ENCODE measurements at regions not wholly inside any gene's neighbourhood (a gene's known extent, or its start where the extent isn't known, plus 50 kb on each side); places are given as distances from the start of the nearest gene placed in this dataset.

GRCh38 chr4:45410701-45411210, 684.4 kb upstream of the GNPDA2 start:
- H3K4me3 ChIP-seq (ENCODE audit: low read depth, low read length), result no peak overlapping the region
- DNase-seq (ENCODE audit: low read depth, low spot score), result no peak
- in situ Hi-C loops (cut with HindIII; ENCODE audit: low sequenced_read_pairs), result no loop called here
- TF ChIP-seq, protein P1, sequence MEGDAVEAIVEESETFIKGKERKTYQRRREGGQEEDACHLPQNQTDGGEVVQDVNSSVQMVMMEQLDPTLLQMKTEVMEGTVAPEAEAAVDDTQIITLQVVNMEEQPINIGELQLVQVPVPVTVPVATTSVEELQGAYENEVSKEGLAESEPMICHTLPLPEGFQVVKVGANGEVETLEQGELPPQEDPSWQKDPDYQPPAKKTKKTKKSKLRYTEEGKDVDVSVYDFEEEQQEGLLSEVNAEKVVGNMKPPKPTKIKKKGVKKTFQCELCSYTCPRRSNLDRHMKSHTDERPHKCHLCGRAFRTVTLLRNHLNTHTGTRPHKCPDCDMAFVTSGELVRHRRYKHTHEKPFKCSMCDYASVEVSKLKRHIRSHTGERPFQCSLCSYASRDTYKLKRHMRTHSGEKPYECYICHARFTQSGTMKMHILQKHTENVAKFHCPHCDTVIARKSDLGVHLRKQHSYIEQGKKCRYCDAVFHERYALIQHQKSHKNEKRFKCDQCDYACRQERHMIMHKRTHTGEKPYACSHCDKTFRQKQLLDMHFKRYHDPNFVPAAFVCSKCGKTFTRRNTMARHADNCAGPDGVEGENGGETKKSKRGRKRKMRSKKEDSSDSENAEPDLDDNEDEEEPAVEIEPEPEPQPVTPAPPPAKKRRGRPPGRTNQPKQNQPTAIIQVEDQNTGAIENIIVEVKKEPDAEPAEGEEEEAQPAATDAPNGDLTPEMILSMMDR (IDR thresholded peaks at IDR 0.05; ENCODE audit: low read depth, low read length), result no peak

- DNase-seq (ENCODE audit: low read depth, low spot score), result no peak
- in situ Hi-C loops (cut with HindIII; ENCODE audit: low sequenced_read_pairs), result no loop called here
- no peak overlapping the region for H3K4me3 ChIP-seq (ENCODE audit: low read depth, low read length)
- TF ChIP-seq, protein P1 (IDR thresholded peaks at IDR 0.05; ENCODE audit: low read depth, low read length), result no peak
Observed at GRCh38 chr4:45409536-45409935, 683.2 kb upstream of the GNPDA2 start.

GRCh38 chr4:45408996-45409395, 682.6 kb upstream of the GNPDA2 start:
- no peak for DNase-seq (ENCODE audit: low read depth, low spot score)
- in situ Hi-C loops (cut with HindIII; ENCODE audit: low sequenced_read_pairs), result no loop called here
- H3K4me3 ChIP-seq (ENCODE audit: low read depth, low read length), result no peak overlapping the region
- TF ChIP-seq, protein P1 (IDR thresholded peaks at IDR 0.05; ENCODE audit: low read depth, low read length), result no peak

DNA sequence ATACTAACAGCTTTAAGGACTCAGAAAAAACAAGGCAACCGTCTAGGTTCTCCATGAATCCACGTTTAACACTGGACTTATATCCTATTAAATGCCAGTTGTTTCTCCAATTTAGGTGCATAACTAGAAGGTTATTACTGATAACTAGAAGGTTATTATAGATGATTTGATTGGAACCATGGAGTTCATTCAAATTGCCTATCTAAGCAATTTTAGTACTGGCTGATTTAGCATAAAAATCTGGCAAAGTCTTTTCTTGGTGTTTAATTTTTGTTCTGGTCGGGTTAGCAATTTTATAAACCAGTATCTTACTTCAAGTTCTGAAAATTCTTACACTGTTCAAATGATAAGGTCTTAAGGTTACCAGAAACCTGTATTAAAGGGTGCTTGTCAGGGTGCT, 672.8 kb upstream of the GNPDA2 start:
- H3K4me3 ChIP-seq (ENCODE audit: low read depth, low read length), result no peak overlapping the region
- in situ Hi-C loops (cut with HindIII; ENCODE audit: low sequenced_read_pairs), result no loop called here
- DNase-seq (ENCODE audit: low read depth, low spot score), result no peak
- TF ChIP-seq, protein P1 (IDR thresholded peaks at IDR 0.05; ENCODE audit: low read depth, low read length), result no peak

- TF ChIP-seq, protein P1 (IDR thresholded peaks at IDR 0.05; ENCODE audit: low read depth, low read length), result no peak
- no peak for DNase-seq (ENCODE audit: low read depth, low spot score)
- in situ Hi-C loops (cut with HindIII; ENCODE audit: low sequenced_read_pairs), result no loop called here
- no peak overlapping the region for H3K4me3 ChIP-seq (ENCODE audit: low read depth, low read length)
Observed at GRCh38 chr4:45385306-45385705, 659.0 kb upstream of the GNPDA2 start.

DNA sequence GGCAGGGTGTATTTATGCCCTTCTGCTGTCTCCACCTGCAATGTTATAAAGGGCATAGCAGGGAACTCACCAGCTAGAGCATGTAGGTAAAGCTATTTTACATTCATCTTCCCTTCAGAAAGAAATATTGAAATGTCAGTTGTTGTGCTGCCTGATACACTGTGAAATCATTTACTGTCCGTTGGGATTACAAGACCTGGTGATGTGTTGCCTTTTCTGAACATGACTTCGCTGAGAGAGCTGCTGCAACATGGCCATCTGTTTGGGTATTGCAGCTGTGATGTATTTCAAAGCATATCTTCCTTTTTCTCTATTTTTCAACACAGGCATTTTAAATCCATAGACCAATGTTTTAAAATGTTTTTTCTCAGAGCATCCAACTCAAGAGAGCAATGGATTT, 644.1 kb upstream of the GNPDA2 start:
- no peak for DNase-seq (ENCODE audit: low read depth, low spot score)
- in situ Hi-C loops (cut with HindIII; ENCODE audit: low sequenced_read_pairs), result no loop called here
- no peak overlapping the region for H3K4me3 ChIP-seq (ENCODE audit: low read depth, low read length)
- TF ChIP-seq, protein P1 (IDR thresholded peaks at IDR 0.05; ENCODE audit: low read depth, low read length), result no peak

DNA sequence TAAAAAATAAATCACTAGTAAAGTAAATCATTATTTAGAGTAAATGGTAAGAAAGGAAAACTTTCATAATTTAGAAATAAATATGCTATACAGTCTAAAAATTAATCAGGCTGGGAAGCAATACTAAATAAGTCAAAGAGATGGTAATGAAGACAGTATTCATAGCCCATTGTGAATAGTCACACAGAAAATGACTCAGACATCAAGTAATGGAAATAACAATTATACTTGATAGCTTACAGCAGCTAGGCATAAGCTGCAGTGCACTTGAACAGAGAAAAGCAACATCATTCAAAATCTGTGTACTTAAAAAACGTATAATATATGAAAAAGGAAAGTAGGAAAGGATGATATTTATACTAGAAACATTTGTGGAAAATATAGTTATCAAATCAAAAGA, 642.5 kb upstream of the GNPDA2 start:
- DNase-seq (ENCODE audit: low read depth, low spot score), result no peak
- in situ Hi-C loops (cut with HindIII; ENCODE audit: low sequenced_read_pairs), result no loop called here
- no peak overlapping the region for H3K4me3 ChIP-seq (ENCODE audit: low read depth, low read length)
- TF ChIP-seq, protein P1 (IDR thresholded peaks at IDR 0.05; ENCODE audit: low read depth, low read length), result no peak
